ENCODE measurements at regions not wholly inside any gene's neighbourhood (a gene's known extent, or its start where the extent isn't known, plus 50 kb on each side); places are given as distances from the start of the nearest gene placed in this dataset.
A peak's percentile ranks its signal among the peaks of the same experiment; 100 is the strongest.
"Not testable (repeated sequence)": the region's sequence is repeated elsewhere in the genome, so short reads cannot be mapped to it uniquely, and the experiment has no call there.

GRCh38 chr7:32816409-32816948, 75.1 kb downstream of the KBTBD2 start:
- not testable (repeated sequence) for H3K4me3 ChIP-seq (replicated peaks; ENCODE audit: low read depth, low read length)
- DNase-seq (ENCODE audit: low read depth): peak; percentile 1

- DNase-seq (ENCODE audit: low read depth); H3K4me3 ChIP-seq (replicated peaks; ENCODE audit: low read depth, low read length): not testable (repeated sequence)
These were observed 76.8 kb downstream of the KBTBD2 start for GRCh38 chr7:32814779-32815178.

GRCh38 chr7:32809871-32810270, 81.7 kb downstream of the KBTBD2 start:
- H3K4me3 ChIP-seq (replicated peaks; ENCODE audit: low read depth, low read length): no peak overlapping the region
- DNase-seq (ENCODE audit: low read depth): no peak
- TF ChIP-seq, protein P1, sequence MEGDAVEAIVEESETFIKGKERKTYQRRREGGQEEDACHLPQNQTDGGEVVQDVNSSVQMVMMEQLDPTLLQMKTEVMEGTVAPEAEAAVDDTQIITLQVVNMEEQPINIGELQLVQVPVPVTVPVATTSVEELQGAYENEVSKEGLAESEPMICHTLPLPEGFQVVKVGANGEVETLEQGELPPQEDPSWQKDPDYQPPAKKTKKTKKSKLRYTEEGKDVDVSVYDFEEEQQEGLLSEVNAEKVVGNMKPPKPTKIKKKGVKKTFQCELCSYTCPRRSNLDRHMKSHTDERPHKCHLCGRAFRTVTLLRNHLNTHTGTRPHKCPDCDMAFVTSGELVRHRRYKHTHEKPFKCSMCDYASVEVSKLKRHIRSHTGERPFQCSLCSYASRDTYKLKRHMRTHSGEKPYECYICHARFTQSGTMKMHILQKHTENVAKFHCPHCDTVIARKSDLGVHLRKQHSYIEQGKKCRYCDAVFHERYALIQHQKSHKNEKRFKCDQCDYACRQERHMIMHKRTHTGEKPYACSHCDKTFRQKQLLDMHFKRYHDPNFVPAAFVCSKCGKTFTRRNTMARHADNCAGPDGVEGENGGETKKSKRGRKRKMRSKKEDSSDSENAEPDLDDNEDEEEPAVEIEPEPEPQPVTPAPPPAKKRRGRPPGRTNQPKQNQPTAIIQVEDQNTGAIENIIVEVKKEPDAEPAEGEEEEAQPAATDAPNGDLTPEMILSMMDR (IDR thresholded peaks at IDR 0.05; ENCODE audit: low read length, missing control alignments): no peak

DNA sequence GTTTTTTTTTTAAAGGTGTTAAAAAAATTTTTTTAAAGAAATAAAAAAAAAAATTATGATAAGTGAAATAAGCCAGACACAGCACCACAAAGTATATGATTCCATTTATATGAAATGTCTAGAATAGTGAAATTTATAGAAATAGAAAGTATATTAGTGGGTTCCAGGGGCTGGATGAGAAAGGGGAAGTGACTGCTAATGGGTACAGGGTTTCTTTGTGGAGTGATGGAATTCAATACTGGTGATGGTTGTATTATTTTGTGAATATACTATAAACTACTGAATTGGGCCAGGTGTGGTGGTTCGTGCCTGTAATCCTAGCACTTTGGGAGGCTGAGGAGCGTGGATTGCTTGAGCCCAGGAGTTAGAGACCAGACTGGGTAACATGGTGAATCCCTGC, 82.2 kb downstream of the KBTBD2 start:
- TF ChIP-seq, protein P1 (IDR thresholded peaks at IDR 0.05; ENCODE audit: low read length, missing control alignments): no peak
- no peak for DNase-seq (ENCODE audit: low read depth)

GRCh38 chr7:32803406-32804141, 88.0 kb downstream of the KBTBD2 start:
- TF ChIP-seq, protein P1 (IDR thresholded peaks at IDR 0.05; ENCODE audit: low read length, missing control alignments): no peak
- no peak overlapping the region for H3K4me3 ChIP-seq (replicated peaks; ENCODE audit: low read depth, low read length)
- no peak for DNase-seq (ENCODE audit: low read depth)

More for the DNA sequence above, 82.2 kb downstream of the KBTBD2 start:
- no peak overlapping the region for H3K4me3 ChIP-seq (replicated peaks; ENCODE audit: low read depth, low read length)

DNA sequence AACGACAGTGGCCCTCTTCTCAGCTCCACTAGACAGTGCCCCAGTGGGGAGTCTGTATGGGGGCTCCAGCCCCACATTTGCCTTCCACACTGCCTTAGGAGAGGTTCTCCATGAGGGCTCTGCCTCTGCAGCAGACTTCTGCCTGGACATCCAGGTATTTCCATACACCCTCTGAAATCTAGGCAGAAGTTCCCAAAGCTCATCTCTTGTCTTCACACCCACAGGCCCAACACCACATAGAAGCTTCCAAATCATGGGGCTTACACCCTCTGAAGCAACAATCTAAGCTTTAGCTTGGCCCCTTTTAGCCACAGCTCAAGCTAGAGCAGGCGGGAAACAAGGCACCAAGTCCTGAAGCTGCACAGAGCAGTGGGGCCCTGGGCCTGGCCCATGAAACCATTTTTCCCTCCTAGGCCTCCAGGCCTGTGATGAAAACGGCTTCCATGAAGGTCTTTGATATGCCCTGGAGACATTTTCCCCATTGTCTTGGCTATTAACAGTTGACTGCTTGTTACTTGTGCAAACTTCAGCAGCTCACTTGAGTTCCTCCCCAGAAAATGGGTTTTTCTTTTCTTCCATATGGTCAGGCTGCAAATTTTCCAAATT, 89.2 kb downstream of the KBTBD2 start:
- H3K4me3 ChIP-seq (replicated peaks; ENCODE audit: low read depth, low read length): no peak overlapping the region
- TF ChIP-seq, protein P1 (IDR thresholded peaks at IDR 0.05; ENCODE audit: low read length, missing control alignments): no peak

DNA sequence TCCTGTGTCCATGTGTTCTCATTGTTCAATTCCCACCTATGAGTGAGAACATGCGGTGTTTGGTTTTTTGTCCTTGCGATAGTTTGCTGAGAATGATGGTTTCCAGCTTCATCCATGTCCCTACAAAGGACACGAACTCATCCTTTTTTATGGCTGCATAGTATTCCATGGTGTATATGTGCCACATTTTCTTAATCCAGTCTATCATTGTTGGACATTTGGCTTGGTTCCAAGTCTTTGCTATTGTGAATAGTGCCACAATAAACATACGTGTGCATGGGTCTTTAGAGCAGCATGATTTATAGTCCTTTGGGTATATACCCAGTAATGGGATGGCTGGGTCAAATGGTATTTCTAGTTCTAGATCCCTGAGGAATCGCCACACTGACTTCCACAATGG, 98.5 kb downstream of the KBTBD2 start:
- H3K4me3 ChIP-seq (replicated peaks; ENCODE audit: low read depth, low read length); DNase-seq (ENCODE audit: low read depth): not testable (repeated sequence)

More for the DNA sequence above, 89.2 kb downstream of the KBTBD2 start:
- no peak for DNase-seq (ENCODE audit: low read depth)

GRCh38 chr7:32790766-32791430, 100.7 kb downstream of the KBTBD2 start:
- H3K4me3 ChIP-seq (replicated peaks; ENCODE audit: low read depth, low read length): not testable (repeated sequence)
- DNase-seq (ENCODE audit: low read depth): peak; percentile 4

GRCh38 chr7:32789266-32789665, 102.3 kb downstream of the KBTBD2 start:
- DNase-seq (ENCODE audit: low read depth): not testable (repeated sequence)

DNA sequence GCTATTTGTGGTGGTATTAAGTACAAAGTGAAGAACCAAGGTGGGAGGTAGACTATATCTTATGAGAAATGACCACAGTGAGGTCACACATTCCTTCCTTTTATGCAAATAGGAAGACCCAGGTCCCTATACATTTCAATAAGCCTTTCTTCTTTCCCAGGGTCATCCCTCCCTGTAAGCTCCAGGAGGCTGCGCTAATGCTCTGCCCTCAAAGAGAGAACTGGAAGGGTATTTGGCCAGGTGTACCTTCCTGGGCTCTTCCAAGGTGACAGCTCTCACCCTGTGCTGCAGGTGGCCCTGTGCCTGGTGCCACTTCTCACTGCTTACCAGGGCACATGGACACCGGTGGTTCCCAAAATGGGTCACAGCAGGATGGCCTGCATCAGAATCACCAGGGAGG, 103.4 kb downstream of the KBTBD2 start:
- not testable (repeated sequence) for H3K4me3 ChIP-seq (replicated peaks; ENCODE audit: low read depth, low read length); DNase-seq (ENCODE audit: low read depth)

More at GRCh38 chr7:32789266-32789665, 102.3 kb downstream of the KBTBD2 start:
- not testable (repeated sequence) for H3K4me3 ChIP-seq (replicated peaks; ENCODE audit: low read depth, low read length)

- DNase-seq (ENCODE audit: low read depth); H3K4me3 ChIP-seq (replicated peaks; ENCODE audit: low read depth, low read length): not testable (repeated sequence)
These were observed 106.1 kb downstream of the KBTBD2 start for GRCh38 chr7:32785365-32785944.

DNA sequence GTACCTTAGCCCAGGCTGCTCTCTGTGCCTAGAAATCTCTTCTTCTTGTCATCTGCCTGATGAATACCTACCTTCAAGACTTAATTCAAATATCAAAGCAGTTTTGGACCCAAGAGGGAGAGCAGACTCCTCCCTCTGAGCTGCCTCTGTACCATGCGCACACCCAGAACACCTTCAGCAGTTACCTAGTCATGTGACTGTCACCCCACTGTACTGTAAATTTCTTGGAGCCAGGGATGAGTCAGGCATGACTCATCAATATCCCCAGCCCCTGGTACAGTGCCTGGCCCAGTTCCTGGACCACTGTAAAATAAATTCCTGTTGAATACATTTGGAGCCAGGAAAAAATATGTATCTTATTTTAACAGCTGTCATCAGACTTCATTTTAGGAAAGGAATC, 111.7 kb downstream of the KBTBD2 start:
- not testable (repeated sequence) for H3K4me3 ChIP-seq (replicated peaks; ENCODE audit: low read depth, low read length)

More for the DNA sequence above, 111.7 kb downstream of the KBTBD2 start:
- not testable (repeated sequence) for DNase-seq (ENCODE audit: low read depth)
